ENCODE measurements at regions not wholly inside any gene's neighbourhood (a gene's known extent, or its start where the extent isn't known, plus 50 kb on each side); places are given as distances from the start of the nearest gene placed in this dataset.

GRCh38 chr13:33490461-33491327 lies 205.1 kb upstream of the STARD13 start:
- peak; percentile 29 for DNase-seq
- no peaks in the 10 kb centered on the region for H3K36me3 ChIP-seq (replicated peaks; ENCODE audit: control insufficient read depth, insufficient read depth, low read length)
- H3K4me3 ChIP-seq (ENCODE audit: insufficient read depth, low read depth, low read length), result no peak overlapping the region

GRCh38 chr13:33493672-33494365 lies 208.3 kb upstream of the STARD13 start:
- Histone ChIP-seq H3K27me3 (ENCODE audit: control insufficient read depth, insufficient read depth, low read length) (no peaks in the 10 kb centered on the region), H3K4me3 (ENCODE audit: insufficient read depth, low read depth, low read length) (no peak overlapping the region), H3K36me3 (replicated peaks; ENCODE audit: control insufficient read depth, insufficient read depth, low read length) (no peaks in the 10 kb centered on the region)
- DNase-seq, result no peak

More at GRCh38 chr13:33490461-33491327, 205.1 kb upstream of the STARD13 start:
- no peaks in the 10 kb centered on the region for H3K27me3 ChIP-seq (ENCODE audit: control insufficient read depth, insufficient read depth, low read length)

GRCh38 chr13:33494596-33495204 lies 209.1 kb upstream of the STARD13 start:
- no peak for DNase-seq
- no peaks in the 10 kb centered on the region for H3K36me3 ChIP-seq (replicated peaks; ENCODE audit: control insufficient read depth, insufficient read depth, low read length)
- no peak overlapping the region for H3K4me3 ChIP-seq (ENCODE audit: insufficient read depth, low read depth, low read length)
- no peaks in the 10 kb centered on the region for H3K27me3 ChIP-seq (ENCODE audit: control insufficient read depth, insufficient read depth, low read length)

GRCh38 chr13:33496336-33496735 lies 210.8 kb upstream of the STARD13 start:
- Histone ChIP-seq H3K4me3 (ENCODE audit: insufficient read depth, low read depth, low read length) (no peak overlapping the region), H3K36me3 (replicated peaks; ENCODE audit: control insufficient read depth, insufficient read depth, low read length) (no peaks in the 10 kb centered on the region), H3K27me3 (ENCODE audit: control insufficient read depth, insufficient read depth, low read length) (no peaks in the 10 kb centered on the region)
- no peak for DNase-seq

GRCh38 chr13:33497146-33497845 lies 211.7 kb upstream of the STARD13 start:
- DNase-seq, result no peak
- Histone ChIP-seq H3K27me3 (ENCODE audit: control insufficient read depth, insufficient read depth, low read length) (no peaks in the 10 kb centered on the region), H3K36me3 (replicated peaks; ENCODE audit: control insufficient read depth, insufficient read depth, low read length) (no peaks in the 10 kb centered on the region), H3K4me3 (ENCODE audit: insufficient read depth, low read depth, low read length) (no peak overlapping the region)

- no peaks in the 10 kb centered on the region for H3K27me3 ChIP-seq (ENCODE audit: control insufficient read depth, insufficient read depth, low read length)
- H3K36me3 ChIP-seq (replicated peaks; ENCODE audit: control insufficient read depth, insufficient read depth, low read length), result no peaks in the 10 kb centered on the region
- DNase-seq, result no peak
- H3K4me3 ChIP-seq (ENCODE audit: insufficient read depth, low read depth, low read length), result no peak overlapping the region
Observed at GRCh38 chr13:33508060-33508459, 222.5 kb upstream of the STARD13 start.

GRCh38 chr13:33509642-33510229 lies 224.2 kb upstream of the STARD13 start:
- Histone ChIP-seq H3K27me3 (ENCODE audit: control insufficient read depth, insufficient read depth, low read length) (no peaks in the 10 kb centered on the region), H3K4me3 (ENCODE audit: insufficient read depth, low read depth, low read length) (no peak overlapping the region), H3K36me3 (replicated peaks; ENCODE audit: control insufficient read depth, insufficient read depth, low read length) (no peaks in the 10 kb centered on the region)
- DNase-seq, result no peak

- no peak for DNase-seq
- Histone ChIP-seq H3K27me3 (ENCODE audit: control insufficient read depth, insufficient read depth, low read length) (no peaks in the 10 kb centered on the region), H3K4me3 (ENCODE audit: insufficient read depth, low read depth, low read length) (no peak overlapping the region), H3K36me3 (replicated peaks; ENCODE audit: control insufficient read depth, insufficient read depth, low read length) (no peaks in the 10 kb centered on the region)
Observed at GRCh38 chr13:33510350-33510970, 224.9 kb upstream of the STARD13 start.

- no peak for DNase-seq
- no peaks in the 10 kb centered on the region for H3K36me3 ChIP-seq (replicated peaks; ENCODE audit: control insufficient read depth, insufficient read depth, low read length)
- H3K4me3 ChIP-seq (ENCODE audit: insufficient read depth, low read depth, low read length), result no peak overlapping the region
- no peaks in the 10 kb centered on the region for H3K27me3 ChIP-seq (ENCODE audit: control insufficient read depth, insufficient read depth, low read length)
Observed at GRCh38 chr13:33512880-33513554, 227.5 kb upstream of the STARD13 start.

GRCh38 chr13:33514362-33514761 lies 228.8 kb upstream of the STARD13 start:
- Histone ChIP-seq H3K4me3 (ENCODE audit: insufficient read depth, low read depth, low read length) (no peak overlapping the region), H3K36me3 (replicated peaks; ENCODE audit: control insufficient read depth, insufficient read depth, low read length) (no peaks in the 10 kb centered on the region), H3K27me3 (ENCODE audit: control insufficient read depth, insufficient read depth, low read length) (no peaks in the 10 kb centered on the region)
- DNase-seq, result no peak

GRCh38 chr13:33515146-33515545 lies 229.6 kb upstream of the STARD13 start:
- H3K36me3 ChIP-seq (replicated peaks; ENCODE audit: control insufficient read depth, insufficient read depth, low read length), result no peaks in the 10 kb centered on the region
- H3K27me3 ChIP-seq (ENCODE audit: control insufficient read depth, insufficient read depth, low read length), result no peaks in the 10 kb centered on the region
- DNase-seq, result no peak
- H3K4me3 ChIP-seq (ENCODE audit: insufficient read depth, low read depth, low read length), result no peak overlapping the region

- no peak for DNase-seq
- Histone ChIP-seq H3K4me3 (ENCODE audit: insufficient read depth, low read depth, low read length) (no peak overlapping the region), H3K27me3 (ENCODE audit: control insufficient read depth, insufficient read depth, low read length) (no peaks in the 10 kb centered on the region), H3K36me3 (replicated peaks; ENCODE audit: control insufficient read depth, insufficient read depth, low read length) (no peaks in the 10 kb centered on the region)
Observed at GRCh38 chr13:33518452-33518851, 232.9 kb upstream of the STARD13 start.

GRCh38 chr13:33519561-33520467 lies 234.3 kb upstream of the STARD13 start:
- no peaks in the 10 kb centered on the region for H3K27me3 ChIP-seq (ENCODE audit: control insufficient read depth, insufficient read depth, low read length)
- H3K36me3 ChIP-seq (replicated peaks; ENCODE audit: control insufficient read depth, insufficient read depth, low read length), result no peaks in the 10 kb centered on the region
- no peak overlapping the region for H3K4me3 ChIP-seq (ENCODE audit: insufficient read depth, low read depth, low read length)
- DNase-seq, result no peak

Data from H7 (cell line).